WTC11 (cell line): ENCODE measurements at regions not wholly inside any gene's neighbourhood (a gene's known extent, or its start where the extent isn't known, plus 50 kb on each side); places are given as distances from the start of the nearest gene placed in this dataset.

ENCODE experiments used
- ATAC-seq: fragments of 200-7000 bp; cut with Tn5 transposase; 2 replicates; pipeline ENCODE4 v1.10.0; 2021; ENCODE audit warnings: mild to moderate bottlenecking, moderate library complexity
- CTCF ChIA-PET: fragments of 300-600 bp; sonication (Branson Sonifier 250); formaldehyde crosslinking; loops from one replicate; lab custom pipeline; 2021; ENCODE audit warnings: antibody characterized with exemption; lab: Charles Lee
- POLR2A ChIA-PET: fragments of 350-600 bp; sonication (Branson Sonifier 250); formaldehyde crosslinking; loops from one replicate; lab custom pipeline; 2021; ENCODE audit warnings: antibody characterized with exemption; lab: Charles Lee
- DNase-seq: peaks from one replicate; pipeline ENCODE4 v3.0.0; 2021; ENCODE audit warnings: low spot score
- H3K27ac Mint-ChIP-seq: 2 replicates; pipeline ENCODE4 v1.8.0; 2021; ENCODE audit warnings: mixed read lengths
- H3K27me3 Mint-ChIP-seq: 2 replicates; pipeline ENCODE4 v1.8.0; 2021; ENCODE audit warnings: low read depth, mild to moderate bottlenecking, moderate library complexity, mixed read lengths
- H3K36me3 Mint-ChIP-seq: 2 replicates; pipeline ENCODE4 v1.8.0; 2021; ENCODE audit warnings: mixed read lengths
- H3K4me1 Mint-ChIP-seq: 2 replicates; pipeline ENCODE4 v1.8.0; 2022; ENCODE audit warnings: mixed read lengths
- H3K4me3 Mint-ChIP-seq: 2 replicates; pipeline ENCODE4 v1.8.0; 2021; ENCODE audit warnings: mild to moderate bottlenecking, moderate library complexity, mixed read lengths
- H3K9me3 Mint-ChIP-seq: 2 replicates; pipeline ENCODE4 v1.8.0; 2021; ENCODE audit warnings: mixed read lengths
- ATF2 ChIP-seq: sonication (generic); formaldehyde crosslinking; IDR thresholded peaks from 2 replicates; pipeline ENCODE4 v1.8.1; 2022; ENCODE audit warnings: low read depth, missing genetic modification reagents, borderline replicate concordance
- CBFB ChIP-seq: sonication (generic); formaldehyde crosslinking; IDR thresholded peaks from 2 replicates; pipeline ENCODE4 v1.8.1; 2022; ENCODE audit warnings: mild to moderate bottlenecking, low read depth, missing genetic modification reagents
- CDX4 ChIP-seq: fragments of 250-450 bp; sonication (Bioruptor Pico); IDR thresholded peaks from 2 replicates; pipeline ENCODE4 v1.9.0; 2021; ENCODE audit warnings: moderate library complexity, mild to moderate bottlenecking, inconsistent platforms, borderline replicate concordance
- CREB1 ChIP-seq: sonication (generic); formaldehyde crosslinking; IDR thresholded peaks from 2 replicates; pipeline ENCODE4 v1.8.0; 2023; ENCODE audit warnings: mild to moderate bottlenecking, missing genetic modification reagents
- CTCF ChIP-seq: fragments of 200-600 bp; IDR thresholded peaks from 2 replicates; pipeline ENCODE4 v1.8.0; 2022; ENCODE audit warnings: antibody characterized with exemption
- E2F1 ChIP-seq: sonication (generic); formaldehyde crosslinking; IDR thresholded peaks from 2 replicates; pipeline ENCODE4 v1.8.0; 2022; ENCODE audit warnings: mild to moderate bottlenecking, missing genetic modification reagents
- GABPB1 ChIP-seq: sonication (generic); formaldehyde crosslinking; IDR thresholded peaks from 2 replicates; pipeline ENCODE4 v1.8.1; 2023; ENCODE audit warnings: mild to moderate bottlenecking, missing genetic modification reagents
- IRF1 ChIP-seq: sonication (generic); formaldehyde crosslinking; IDR thresholded peaks from 2 replicates; pipeline ENCODE4 v1.8.0; 2023; ENCODE audit warnings: missing genetic modification reagents
- IRF2 ChIP-seq: sonication (generic); formaldehyde crosslinking; IDR thresholded peaks from 2 replicates; pipeline ENCODE4 v1.8.0; 2022; ENCODE audit warnings: low read depth, missing genetic modification reagents, borderline replicate concordance
- JAZF1 ChIP-seq: fragments of 250-450 bp; sonication (Bioruptor Pico); IDR thresholded peaks from 2 replicates; pipeline ENCODE4 v1.9.0; 2021; ENCODE audit warnings: moderate library complexity, mild to moderate bottlenecking, inconsistent platforms
- MXD4 ChIP-seq: fragments of 250-450 bp; sonication (Bioruptor Pico); IDR thresholded peaks from 2 replicates; pipeline ENCODE4 v1.8.0; 2021; ENCODE audit warnings: mild to moderate bottlenecking, moderate library complexity, borderline replicate concordance
- NFE2L1 ChIP-seq: sonication (generic); formaldehyde crosslinking; IDR thresholded peaks from 2 replicates; pipeline ENCODE4 v1.8.1; 2023; ENCODE audit warnings: missing genetic modification reagents
- NR3C1 ChIP-seq: sonication (generic); formaldehyde crosslinking; conservative IDR thresholded peaks from 2 replicates; pipeline ENCODE4 v1.8.1; 2023; ENCODE audit warnings: low read depth, mild to moderate bottlenecking, missing genetic modification reagents
- SMAD3 ChIP-seq: sonication (generic); formaldehyde crosslinking; IDR thresholded peaks from 2 replicates; pipeline ENCODE4 v1.8.0; 2022; ENCODE audit warnings: missing genetic modification reagents, mild to moderate bottlenecking, borderline replicate concordance
- TCF7 ChIP-seq: sonication (generic); formaldehyde crosslinking; IDR thresholded peaks from 2 replicates; pipeline ENCODE4 v1.8.0; 2022; ENCODE audit warnings: mild to moderate bottlenecking, low read depth, missing genetic modification reagents, moderate library complexity
- TEAD1 ChIP-seq: sonication (generic); formaldehyde crosslinking; IDR thresholded peaks from 2 replicates; pipeline ENCODE4 v1.8.0; 2022; ENCODE audit warnings: mild to moderate bottlenecking, missing genetic modification reagents
- ZBTB43 ChIP-seq: sonication (generic); formaldehyde crosslinking; IDR thresholded peaks from 2 replicates; pipeline ENCODE4 v1.8.1; 2023; ENCODE audit warnings: mild to moderate bottlenecking, missing genetic modification reagents
- ZNF138 ChIP-seq: sonication (generic); formaldehyde crosslinking; conservative IDR thresholded peaks from 2 replicates; pipeline ENCODE4 v1.8.1; 2022; ENCODE audit warnings: mild to moderate bottlenecking, moderate library complexity, missing genetic modification reagents
- ZNF317 ChIP-seq: sonication (generic); formaldehyde crosslinking; IDR thresholded peaks from 2 replicates; pipeline ENCODE4 v1.8.1; 2023; ENCODE audit warnings: low read depth, mild to moderate bottlenecking, moderate library complexity, missing genetic modification reagents, borderline replicate concordance

- DNase-seq: no peak
- H3K9me3 Mint-ChIP-seq: peaks cover 11% of the 10 kb centered on the region
- ChIA-PET POLR2A (no interaction called here), CTCF (no interaction called here)
- no peaks in the 10 kb centered on the region for H3K27me3 Mint-ChIP-seq
- H3K4me3 Mint-ChIP-seq: no peak overlapping the region
- no peak for ATAC-seq
- no peaks in the 10 kb centered on the region for H3K4me1 Mint-ChIP-seq
- no peak overlapping the region for H3K27ac Mint-ChIP-seq
- peaks cover 6% of the 10 kb centered on the region; the same call in 1 of the 2 replicates for H3K36me3 Mint-ChIP-seq
- no peak for TF ChIP-seq ZNF138
- TF ChIP-seq MXD4 (CRISPR knock-in tag): no peak
- no peak for TF ChIP-seq NR3C1 (CRISPR knock-in tag)
- TF ChIP-seq GABPB1: no peak
- TF ChIP-seq ATF2: no peak
- TF ChIP-seq ZBTB43 (CRISPR knock-in tag): no peak
- TF ChIP-seq CBFB (CRISPR knock-in tag): no peak
- TF ChIP-seq E2F1 (CRISPR knock-in tag): no peak
- TF ChIP-seq TCF7 (CRISPR knock-in tag): no peak
- TF ChIP-seq IRF2 (CRISPR knock-in tag): no peak
Observed at GRCh38 chr21:19713313-19713712, 1284.9 kb upstream of the NCAM2 start.

- no peak for ATAC-seq
- peaks cover 5% of the 10 kb centered on the region for H3K4me1 Mint-ChIP-seq
- no peak for DNase-seq
- ChIA-PET POLR2A (no interaction called here), CTCF (no interaction called here)
- H3K36me3 Mint-ChIP-seq: peaks cover 10% of the 10 kb centered on the region; the same call in 1 of the 2 replicates
- H3K27ac Mint-ChIP-seq: no peak overlapping the region
- peaks cover 12% of the 10 kb centered on the region for H3K9me3 Mint-ChIP-seq
- no peak overlapping the region for H3K4me3 Mint-ChIP-seq
- no peaks in the 10 kb centered on the region for H3K27me3 Mint-ChIP-seq
- TF ChIP-seq IRF1 (no peak), ZNF138 (no peak), JAZF1 (CRISPR knock-in tag) (no peak), CTCF (no peak), MXD4 (CRISPR knock-in tag) (no peak), SMAD3 (CRISPR knock-in tag) (no peak), GABPB1 (no peak), ZNF317 (CRISPR knock-in tag) (no peak), NFE2L1 (CRISPR knock-in tag) (no peak), CDX4 (no peak), TEAD1 (CRISPR knock-in tag) (no peak), CREB1 (CRISPR knock-in tag) (no peak), TCF7 (CRISPR knock-in tag) (no peak)
Observed at GRCh38 chr21:19724081-19724480, 1274.1 kb upstream of the NCAM2 start.
